GM19324 (cell line): ENCODE measurements at regions not wholly inside any gene's neighbourhood (a gene's known extent, or its start where the extent isn't known, plus 50 kb on each side); places are given as distances from the start of the nearest gene placed in this dataset.

Source experiments
- ATAC-seq: cut with Tn5 transposase; IDR thresholded peaks from one replicate; pipeline ENCODE4 v1.9.1; 2021; ENCODE audit warnings: mild to moderate bottlenecking, moderate library complexity; ENCODE audit not compliant: unreplicated experiment, low FRiP score

GRCh38 chr6:43986177-43986825 lies 141.0 kb downstream of the MRPL14 start:
- ATAC-seq = no peak

- no peak for ATAC-seq
Observed at GRCh38 chr6:43985329-43985728, 141.9 kb downstream of the MRPL14 start.

GRCh38 chr6:43984442-43985321 lies 142.6 kb downstream of the MRPL14 start:
- no peak for ATAC-seq

- no peak for ATAC-seq
Observed at GRCh38 chr6:43983632-43984031, 143.6 kb downstream of the MRPL14 start.

- ATAC-seq = no peak
Observed at GRCh38 chr6:43983191-43983590, 144.1 kb downstream of the MRPL14 start.

GRCh38 chr6:43982084-43982625 lies 145.1 kb downstream of the MRPL14 start:
- ATAC-seq = no peak

GRCh38 chr6:43981363-43981990 lies 145.8 kb downstream of the MRPL14 start:
- ATAC-seq = no peak

GRCh38 chr6:43980004-43980795 lies 147.1 kb downstream of the MRPL14 start:
- no peak for ATAC-seq

GRCh38 chr6:43979525-43979924 lies 147.7 kb downstream of the MRPL14 start:
- ATAC-seq = no peak

GRCh38 chr6:43978473-43979346 lies 148.5 kb downstream of the MRPL14 start:
- no peak for ATAC-seq

GRCh38 chr6:43977404-43978111 lies 149.7 kb downstream of the MRPL14 start:
- peak; percentile 54 for ATAC-seq

GRCh38 chr6:43976706-43977403 lies 150.4 kb downstream of the MRPL14 start:
- no peak for ATAC-seq

GRCh38 chr6:43974643-43975230 lies 152.5 kb downstream of the MRPL14 start:
- ATAC-seq = no peak

GRCh38 chr6:43973357-43973756 lies 153.9 kb downstream of the MRPL14 start:
- ATAC-seq = no peak

- no peak for ATAC-seq
Observed at GRCh38 chr6:43972913-43973300, 154.3 kb downstream of the MRPL14 start.

GRCh38 chr6:43972179-43972912 lies 154.9 kb downstream of the MRPL14 start:
- ATAC-seq = no peak

GRCh38 chr6:43971776-43972126 lies 155.5 kb downstream of the MRPL14 start:
- no peak for ATAC-seq
